DOHH2 (cell line): ENCODE measurements at regions not wholly inside any gene's neighbourhood (a gene's known extent, or its start where the extent isn't known, plus 50 kb on each side); places are given as distances from the start of the nearest gene placed in this dataset.

Source experiments
- CTCF ChIP-seq: fragments of 200-600 bp; sonication (generic); IDR thresholded peaks from one replicate; pipeline ENCODE4 v1.5.1; 2014; ENCODE audit warnings: antibody characterized with exemption, mild to moderate bottlenecking, low read depth, low read length; ENCODE audit not compliant: poor library complexity, severe bottlenecking
- EZH2phosphoT487 ChIP-seq: fragments of 200-600 bp; sonication (generic); IDR thresholded peaks from 2 replicates; pipeline ENCODE4 v1.6.1; 2017; ENCODE audit warnings: borderline replicate concordance, mild to moderate bottlenecking, antibody characterized with exemption, low read length, moderate library complexity, mixed read lengths

GRCh38 chr2:9092383-9093282 lies 89.1 kb upstream of the MBOAT2 start:
- TF ChIP-seq CTCF: no peak
- TF ChIP-seq EZH2phosphoT487: no peak
